Stimulated activated CD4-positive, alpha-beta T cell treated with anti-CD3 and anti-CD28 coated beads, Interleukin-4, amount 100 ng/mL, for 1 hour (primary cell): ENCODE measurements at regions not wholly inside any gene's neighbourhood (a gene's known extent, or its start where the extent isn't known, plus 50 kb on each side); places are given as distances from the start of the nearest gene placed in this dataset.

Experiments used
- DNase-seq: peaks from one replicate; pipeline ENCODE4 v3.0.0-alpha.2; 2020

DNA sequence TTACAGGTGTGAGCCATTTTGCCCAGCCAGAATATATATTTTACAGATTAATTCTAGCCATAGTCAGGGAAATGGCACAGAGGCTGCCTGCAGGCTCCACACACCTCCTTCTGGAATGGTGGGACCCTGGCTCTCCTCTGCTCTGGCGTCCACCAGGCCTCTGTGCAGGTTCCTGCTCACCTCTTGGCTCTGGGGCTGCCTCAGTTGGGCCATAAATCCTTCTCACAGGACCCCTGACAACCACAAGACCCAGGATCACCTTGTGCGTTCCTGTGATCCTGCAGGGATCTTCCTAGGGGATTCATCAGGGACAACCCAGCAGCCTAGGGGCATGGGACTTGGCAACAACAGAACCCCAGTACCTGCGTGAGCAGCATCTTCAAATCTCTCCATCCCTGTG, 93.0 kb upstream of the FSTL4 start:
- no peak for DNase-seq

- DNase-seq = no peak
These were observed 92.1 kb upstream of the FSTL4 start for GRCh38 chr5:133704411-133704810.

- no peak for DNase-seq
These were observed 91.6 kb upstream of the FSTL4 start for GRCh38 chr5:133703935-133704334.

DNA sequence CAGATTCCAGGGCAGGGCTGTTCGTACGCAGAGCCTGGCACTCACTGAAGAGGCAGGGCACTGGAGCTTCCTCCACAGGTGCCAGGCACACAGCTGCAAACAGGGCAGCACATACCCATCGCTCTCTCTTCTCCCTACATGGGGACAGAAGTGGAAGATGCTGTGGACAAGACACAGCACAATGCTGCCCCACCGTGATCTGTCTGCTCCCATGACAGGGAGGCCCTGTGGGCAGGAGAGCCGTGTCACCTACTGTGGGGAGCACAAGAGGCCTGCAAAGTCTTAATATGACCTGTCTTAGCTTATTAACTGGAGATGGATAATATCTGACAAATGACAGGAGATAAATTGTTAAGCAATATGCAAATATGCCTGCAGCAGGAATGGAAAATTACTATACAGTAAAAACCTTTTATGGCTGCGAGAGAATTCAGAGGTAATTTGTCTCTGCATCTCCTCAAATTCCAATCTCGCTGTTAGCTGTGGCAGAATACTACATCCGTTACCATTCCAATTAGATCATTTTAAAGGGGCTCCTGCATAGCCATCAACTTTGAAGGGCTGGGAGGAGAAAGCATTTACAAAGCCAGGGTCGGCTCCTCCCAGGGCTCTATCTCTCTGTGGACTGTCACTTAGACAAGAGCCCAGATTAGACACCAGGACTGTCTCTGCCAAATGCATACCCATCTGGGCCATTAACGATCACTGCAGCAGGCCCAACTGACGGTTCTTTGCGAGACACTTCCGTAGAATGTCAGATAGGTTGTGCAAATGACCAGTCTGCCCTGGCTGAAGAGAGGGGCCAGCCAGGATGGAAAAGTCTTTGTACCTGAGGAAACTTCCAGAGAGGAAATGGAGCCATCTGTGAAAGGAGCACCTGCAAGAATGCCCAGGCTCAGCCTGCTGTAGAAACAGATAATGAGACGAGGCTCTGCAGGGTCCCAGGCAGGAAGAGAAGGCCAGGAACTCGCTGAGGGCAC, 90.7 kb upstream of the FSTL4 start:
- DNase-seq = no peak

DNA sequence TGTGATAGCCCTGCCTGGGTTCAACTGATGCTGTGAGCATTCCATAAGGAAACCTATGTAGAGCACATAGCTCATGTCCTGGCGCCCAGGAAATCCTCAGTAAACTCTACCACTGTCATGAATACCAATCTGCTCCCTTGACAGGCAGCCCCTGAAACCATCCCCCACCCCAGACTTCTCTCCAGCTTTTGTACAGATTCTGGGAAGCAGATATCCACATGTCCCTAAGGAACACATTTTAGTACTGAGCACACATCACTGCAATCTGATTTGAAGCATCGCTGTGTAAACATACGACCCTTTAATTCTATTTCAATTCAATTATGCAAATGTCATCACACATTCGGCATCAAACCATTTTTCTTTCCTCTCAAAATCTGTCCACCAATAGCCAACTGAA, 89.5 kb upstream of the FSTL4 start:
- no peak for DNase-seq

GRCh38 chr5:133700251-133700650, 87.9 kb upstream of the FSTL4 start:
- no peak for DNase-seq

GRCh38 chr5:133698646-133699526, 86.5 kb upstream of the FSTL4 start:
- DNase-seq = no peak

GRCh38 chr5:133698259-133698554, 85.9 kb upstream of the FSTL4 start:
- no peak for DNase-seq

- no peak for DNase-seq
These were observed 85.4 kb upstream of the FSTL4 start for GRCh38 chr5:133697536-133698258.

DNA sequence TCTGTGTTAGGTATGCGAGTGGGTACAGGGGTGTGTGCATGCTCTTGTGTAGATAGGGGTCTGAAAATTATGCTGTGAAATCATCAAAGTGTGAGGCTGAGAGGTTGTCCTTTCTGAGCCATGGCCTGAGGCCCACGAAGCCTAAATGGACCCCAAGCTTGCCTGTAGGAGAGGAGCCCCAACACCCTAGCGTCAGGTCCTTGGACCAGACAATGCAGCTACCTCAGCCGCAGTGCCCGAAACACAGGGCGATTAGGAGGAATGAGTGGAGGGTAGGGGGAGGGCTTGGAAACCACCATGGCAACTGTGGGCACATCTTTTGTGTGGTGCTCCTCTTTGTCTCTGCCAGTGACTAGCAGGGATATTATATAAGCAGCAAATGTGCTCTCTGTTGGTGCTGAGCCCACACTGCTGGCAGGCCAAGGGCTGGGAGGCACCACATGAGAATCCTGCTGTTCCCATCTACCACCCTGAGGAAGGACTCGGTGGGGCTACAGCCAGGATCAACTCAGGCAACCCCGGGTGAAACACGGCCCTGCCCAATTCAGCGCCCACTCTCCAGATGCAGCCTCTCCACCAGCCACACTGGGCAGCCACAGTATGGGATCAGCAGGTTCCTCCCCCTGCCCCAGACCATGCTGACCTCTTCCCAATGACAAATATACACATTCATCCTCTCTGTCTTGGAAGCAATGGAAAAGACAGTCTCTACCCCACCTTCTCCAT, 84.6 kb upstream of the FSTL4 start:
- DNase-seq = no peak

- no peak for DNase-seq
These were observed 83.8 kb upstream of the FSTL4 start for GRCh38 chr5:133696006-133696584.

GRCh38 chr5:133694181-133694831, 82.0 kb upstream of the FSTL4 start:
- DNase-seq = no peak

DNA sequence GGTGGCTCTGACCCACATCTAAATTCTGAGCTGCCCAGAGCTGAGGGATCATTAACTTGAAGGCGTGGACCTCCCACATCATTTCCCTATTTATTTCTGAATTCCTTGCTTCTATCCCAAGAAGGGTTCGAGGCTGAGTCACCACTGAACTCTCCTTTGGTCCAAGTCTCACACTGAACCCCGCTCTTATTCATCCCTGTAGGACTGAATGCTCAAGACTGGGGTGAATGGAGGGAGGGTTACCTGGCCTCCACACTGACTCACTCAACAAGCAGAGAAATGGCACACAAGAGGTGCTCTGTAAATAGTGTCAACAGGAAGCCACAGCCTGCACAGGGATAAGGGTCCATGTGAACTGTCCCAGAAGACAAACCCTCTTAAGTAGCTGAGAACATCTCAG, 79.1 kb upstream of the FSTL4 start:
- no peak for DNase-seq

GRCh38 chr5:133690746-133691145, 78.4 kb upstream of the FSTL4 start:
- no peak for DNase-seq

GRCh38 chr5:133688391-133688790, 76.0 kb upstream of the FSTL4 start:
- DNase-seq = no peak

DNA sequence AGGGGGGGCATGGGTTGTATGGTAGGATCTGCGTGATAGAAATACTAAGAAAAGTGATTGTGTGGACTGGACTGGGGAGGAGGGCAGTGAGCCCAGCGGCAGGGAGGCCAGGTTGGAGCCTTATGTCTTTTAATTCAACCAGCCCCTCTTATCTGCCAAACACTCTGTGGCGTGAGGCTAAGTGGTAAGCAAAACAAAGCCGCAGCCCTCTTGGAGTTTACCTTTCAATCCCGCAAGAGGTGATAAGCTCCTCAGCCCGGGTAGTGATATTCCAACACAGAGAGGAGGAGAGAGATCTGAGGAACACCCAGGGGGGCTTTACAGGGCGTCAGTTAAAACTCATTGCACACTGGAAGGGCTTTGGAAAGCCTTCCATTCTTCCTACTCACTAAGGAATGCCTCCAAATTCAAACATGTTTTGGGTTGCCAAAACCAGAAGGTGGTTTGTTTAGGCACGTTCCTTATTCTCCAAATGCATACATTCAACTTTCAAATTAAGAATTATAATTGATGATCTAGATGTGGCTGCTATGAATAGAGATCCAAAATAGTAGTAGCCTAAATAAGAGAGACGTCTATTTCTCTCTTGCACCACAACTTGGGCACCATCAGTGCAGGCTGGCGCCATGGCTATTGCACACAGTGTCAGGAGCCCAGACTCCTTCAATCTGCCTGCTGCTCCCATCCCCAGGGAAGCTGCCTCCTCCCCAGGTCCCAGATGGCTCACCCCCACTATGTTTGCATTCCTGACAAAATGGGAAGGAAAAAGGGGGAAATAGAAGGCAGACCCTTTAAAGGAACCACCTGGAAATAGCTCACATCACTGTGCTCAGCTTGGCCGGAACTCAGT, 75.1 kb upstream of the FSTL4 start:
- no peak for DNase-seq

GRCh38 chr5:133686566-133686965, 74.2 kb upstream of the FSTL4 start:
- DNase-seq = no peak

DNA sequence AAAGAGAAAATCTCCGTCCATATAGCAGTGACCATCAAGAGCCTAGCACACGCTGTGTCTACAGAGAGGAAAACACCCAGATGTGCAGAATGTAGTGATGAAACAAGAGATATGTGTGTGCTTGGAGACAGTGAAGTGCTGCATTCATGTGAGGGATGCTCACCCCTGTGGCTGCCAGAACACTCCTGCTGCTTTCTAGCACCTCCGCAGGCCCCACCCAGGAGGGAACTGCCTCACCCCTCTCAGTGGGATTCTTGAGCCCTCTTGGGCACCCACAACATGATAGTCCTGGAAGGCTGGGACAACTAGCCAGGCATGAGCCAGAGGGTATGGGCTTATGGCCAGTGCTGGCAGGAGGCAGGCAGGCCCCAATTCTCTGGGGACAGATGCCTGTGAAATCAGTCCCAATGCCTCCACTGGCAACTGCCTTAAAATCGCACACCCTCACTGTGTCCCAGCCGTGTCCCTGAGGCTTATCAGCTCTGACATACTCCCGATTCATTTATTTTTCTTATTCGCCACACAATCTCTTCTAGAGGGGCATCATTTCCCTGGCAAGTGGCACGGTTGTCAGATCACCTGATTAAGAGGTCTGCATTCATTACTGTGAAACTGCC, 73.2 kb upstream of the FSTL4 start:
- DNase-seq = no peak

GRCh38 chr5:133683646-133684596, 71.6 kb upstream of the FSTL4 start:
- DNase-seq = no peak
